CD4-positive, alpha-beta T cell (primary cell): ENCODE measurements at regions not wholly inside any gene's neighbourhood (a gene's known extent, or its start where the extent isn't known, plus 50 kb on each side); places are given as distances from the start of the nearest gene placed in this dataset.

Experiments used
- ATAC-seq: fragments of 200-7000 bp; cut with Tn5 transposase; one replicate; pipeline ENCODE4 v1.10.0; 2022; ENCODE audit warnings: mild to moderate bottlenecking; ENCODE audit not compliant: poor library complexity
- CTCF ChIA-PET: fragments of 350-600 bp; sonication (Branson Sonifier 250); formaldehyde crosslinking; loops from one replicate; lab custom pipeline; 2021; ENCODE audit warnings: antibody characterized with exemption, inconsistent platforms; lab: Charles Lee
- POLR2A ChIA-PET: fragments of 350-600 bp; sonication (Branson Sonifier 250); formaldehyde crosslinking; loops from one replicate; lab custom pipeline; 2021; ENCODE audit warnings: antibody characterized with exemption, inconsistent platforms; lab: Charles Lee
- DNase-seq, 14 experiments: peaks; one replicate each; pipeline ENCODE4 v3.0.0-alpha.2; 2013 to 2020; ENCODE audit warnings: mixed read lengths in 2 of 14
- H3K27ac ChIP-seq, 2 donors: one replicate each; pipeline versions ENCODE4 v1.5.1 to v1.7.0; 2013; ENCODE audit warnings: low read length in 2 of 2, low read depth in 1 of 2, mild to moderate bottlenecking in 1 of 2
- H3K27me3 ChIP-seq, 2 experiments: 1 replicate in 1 of 2; 2 replicates in 1 of 2; pipeline versions ENCODE4 v1.6.1 to v1.7.0; 2013; ENCODE audit warnings: low read length in 2 of 2, control low read depth in 1 of 2, mild to moderate bottlenecking in 1 of 2, moderate library complexity in 1 of 2; ENCODE audit not compliant: insufficient read depth in 2 of 2, control insufficient read depth in 1 of 2
- H3K36me3 ChIP-seq: one replicate; pipeline ENCODE4 v1.6.1; 2013; ENCODE audit warnings: low read length, control low read depth; ENCODE audit not compliant: insufficient read depth
- H3K4me1 ChIP-seq: one replicate; pipeline ENCODE4 v1.6.1; 2013; ENCODE audit warnings: low read length, control low read depth; ENCODE audit not compliant: insufficient read depth
- H3K4me3 ChIP-seq: one replicate; pipeline ENCODE4 v1.5.1; 2013; ENCODE audit warnings: mild to moderate bottlenecking, low read length, moderate library complexity
- H3K9me3 ChIP-seq, 2 experiments: 1 replicate in 1 of 2; 2 replicates in 1 of 2; pipeline versions ENCODE4 v1.6.1 to v1.7.0; 2013; ENCODE audit warnings: low read length in 2 of 2, mild to moderate bottlenecking in 2 of 2, control low read depth in 1 of 2, moderate library complexity in 1 of 2; ENCODE audit not compliant: control insufficient read depth in 1 of 2, insufficient read depth in 1 of 2
- H3K27ac Mint-ChIP-seq: one replicate; pipeline ENCODE4 v1.8.0; 2020; ENCODE audit warnings: mixed read lengths
- H3K27me3 Mint-ChIP-seq: one replicate; pipeline ENCODE4 v1.8.0; 2021; ENCODE audit warnings: mixed read lengths
- H3K36me3 Mint-ChIP-seq: one replicate; pipeline ENCODE4 v1.8.0; 2021; ENCODE audit warnings: low read depth, mixed read lengths
- H3K4me1 Mint-ChIP-seq: one replicate; pipeline ENCODE4 v1.8.0; 2021; ENCODE audit warnings: low read depth, mixed read lengths
- H3K4me3 Mint-ChIP-seq: one replicate; pipeline ENCODE4 v1.8.0; 2020; ENCODE audit warnings: mild to moderate bottlenecking, mixed read lengths
- H3K9me3 Mint-ChIP-seq: one replicate; pipeline ENCODE4 v1.8.0; 2020; ENCODE audit warnings: mixed read lengths
- intact Hi-C, 2 experiments: fragments of 100-400 bp; cut with DNase I in 1 of 2; cut with micrococcal nuclease in 1 of 2; formaldehyde crosslinking; loops; one replicate each; pipeline versions ENCODE4 v1.15.1 to v1.9.0; 2023 to 2025; cut with DNase I, micrococcal nuclease
- TF ChIP-seq, protein P1 (sequence below): fragments of 200-600 bp; IDR thresholded peaks from one replicate; pipeline ENCODE4 v1.8.0; 2022; ENCODE audit warnings: antibody characterized with exemption, mild to moderate bottlenecking

DNA sequence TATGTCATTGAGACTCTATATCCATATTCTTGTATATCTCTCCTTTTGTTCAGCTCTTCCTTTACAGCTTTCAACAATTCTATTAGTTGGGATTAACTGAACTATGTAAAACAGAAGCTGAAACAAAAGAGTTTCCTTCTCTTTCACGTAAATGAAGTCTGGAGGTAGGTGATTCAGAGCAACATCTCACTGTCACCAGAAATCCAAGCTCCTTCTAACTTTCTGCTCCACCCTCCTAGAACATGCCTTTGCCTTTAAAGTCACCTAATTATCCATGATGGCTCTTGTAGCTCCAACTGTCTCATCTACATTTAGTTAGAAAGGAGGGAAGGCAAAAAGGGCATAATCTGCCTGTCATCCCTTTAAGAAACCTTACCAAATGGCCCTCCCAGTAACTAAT, 458.2 kb upstream of the MDFIC2 start:
- H3K9me3 Mint-ChIP-seq: no peaks in the 10 kb centered on the region
- Histone ChIP-seq H3K4me3 (no peak overlapping the region), H3K36me3 (no peaks in the 10 kb centered on the region), H3K27me3 (peaks cover 0 to 13% of the 10 kb centered on the region in 2 experiments), H3K27ac (no peak overlapping the region), H3K4me1 (no peaks in the 10 kb centered on the region), H3K9me3 (no peaks in the 10 kb centered on the region)
- CTCF ChIA-PET: no interaction called here
- peaks cover 27% of the 10 kb centered on the region for H3K27me3 Mint-ChIP-seq
- no peaks in the 10 kb centered on the region for H3K36me3 Mint-ChIP-seq
- ATAC-seq (no peak), DNase-seq (no peak)
- H3K27ac Mint-ChIP-seq: no peak overlapping the region
- TF ChIP-seq, protein P1, sequence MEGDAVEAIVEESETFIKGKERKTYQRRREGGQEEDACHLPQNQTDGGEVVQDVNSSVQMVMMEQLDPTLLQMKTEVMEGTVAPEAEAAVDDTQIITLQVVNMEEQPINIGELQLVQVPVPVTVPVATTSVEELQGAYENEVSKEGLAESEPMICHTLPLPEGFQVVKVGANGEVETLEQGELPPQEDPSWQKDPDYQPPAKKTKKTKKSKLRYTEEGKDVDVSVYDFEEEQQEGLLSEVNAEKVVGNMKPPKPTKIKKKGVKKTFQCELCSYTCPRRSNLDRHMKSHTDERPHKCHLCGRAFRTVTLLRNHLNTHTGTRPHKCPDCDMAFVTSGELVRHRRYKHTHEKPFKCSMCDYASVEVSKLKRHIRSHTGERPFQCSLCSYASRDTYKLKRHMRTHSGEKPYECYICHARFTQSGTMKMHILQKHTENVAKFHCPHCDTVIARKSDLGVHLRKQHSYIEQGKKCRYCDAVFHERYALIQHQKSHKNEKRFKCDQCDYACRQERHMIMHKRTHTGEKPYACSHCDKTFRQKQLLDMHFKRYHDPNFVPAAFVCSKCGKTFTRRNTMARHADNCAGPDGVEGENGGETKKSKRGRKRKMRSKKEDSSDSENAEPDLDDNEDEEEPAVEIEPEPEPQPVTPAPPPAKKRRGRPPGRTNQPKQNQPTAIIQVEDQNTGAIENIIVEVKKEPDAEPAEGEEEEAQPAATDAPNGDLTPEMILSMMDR: no peak
- no peaks in the 10 kb centered on the region for H3K4me1 Mint-ChIP-seq
- POLR2A ChIA-PET: no interaction called here
- intact Hi-C loops: no loop called here
- no peak overlapping the region for H3K4me3 Mint-ChIP-seq

DNA sequence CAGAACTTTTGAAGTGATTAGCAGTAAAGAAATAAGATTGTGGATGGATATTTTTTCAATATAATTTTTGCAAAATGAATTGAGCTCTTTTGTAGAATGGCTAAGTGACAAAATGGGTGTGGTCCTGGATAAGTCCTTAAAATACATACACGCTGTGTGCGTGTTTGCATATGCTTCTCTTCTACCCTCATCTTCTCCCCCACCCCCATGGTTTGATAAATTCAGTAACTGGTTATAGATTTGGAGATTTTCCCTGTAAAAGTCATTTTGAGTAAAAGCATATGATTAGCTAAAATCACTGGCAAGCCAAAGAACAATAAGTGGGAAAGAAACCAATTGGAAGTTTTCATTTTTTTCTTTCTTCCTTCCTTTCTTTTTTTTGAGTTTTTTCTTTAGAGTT, 453.9 kb upstream of the MDFIC2 start:
- no peaks in the 10 kb centered on the region for H3K4me1 Mint-ChIP-seq
- H3K36me3 Mint-ChIP-seq: no peaks in the 10 kb centered on the region
- no peak overlapping the region for H3K4me3 Mint-ChIP-seq
- H3K27me3 Mint-ChIP-seq: peaks cover 21% of the 10 kb centered on the region
- TF ChIP-seq, protein P1: no peak
- no peaks in the 10 kb centered on the region for H3K27me3 ChIP-seq
- H3K27ac ChIP-seq: no peak overlapping the region
- H3K4me3 ChIP-seq: no peak overlapping the region
- DNase-seq (no peak), ATAC-seq (no peak)
- no peaks in the 10 kb centered on the region for H3K9me3 ChIP-seq
- intact Hi-C loops: no loop called here
- no peaks in the 10 kb centered on the region for H3K4me1 ChIP-seq
- H3K36me3 ChIP-seq: no peaks in the 10 kb centered on the region
- no peaks in the 10 kb centered on the region for H3K9me3 Mint-ChIP-seq
- ChIA-PET POLR2A (no interaction called here), CTCF (no interaction called here)
- no peak overlapping the region for H3K27ac Mint-ChIP-seq

DNA sequence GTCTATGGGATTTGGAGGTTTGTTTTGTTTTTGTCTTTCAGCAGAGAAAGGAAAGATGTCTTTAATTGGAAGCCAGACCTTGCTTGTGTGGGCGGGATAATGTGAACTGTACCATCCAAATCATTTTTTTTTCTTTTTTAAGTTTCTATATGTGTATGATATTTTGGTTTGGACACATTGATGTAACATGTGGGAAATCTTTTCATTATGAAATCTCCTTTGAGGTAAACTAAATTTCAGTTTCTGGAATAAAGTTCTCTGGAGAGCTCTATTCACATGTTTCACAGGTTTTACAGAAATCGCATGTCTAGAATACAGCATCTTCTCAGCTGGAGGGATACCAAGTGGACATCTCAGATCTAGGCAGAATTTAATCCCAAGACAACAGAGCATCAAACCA, 451.5 kb upstream of the MDFIC2 start:
- Histone ChIP-seq H3K27me3 (no peaks in the 10 kb centered on the region), H3K4me3 (no peak overlapping the region), H3K27ac (no peak overlapping the region), H3K9me3 (no peaks in the 10 kb centered on the region), H3K4me1 (no peaks in the 10 kb centered on the region), H3K36me3 (no peaks in the 10 kb centered on the region)
- Mint-ChIP-seq H3K27me3 (peaks cover 4% of the 10 kb centered on the region), H3K27ac (no peak overlapping the region), H3K9me3 (no peaks in the 10 kb centered on the region), H3K36me3 (no peaks in the 10 kb centered on the region), H3K4me1 (no peaks in the 10 kb centered on the region), H3K4me3 (no peak overlapping the region)
- ATAC-seq (no peak), DNase-seq (no peak)
- ChIA-PET POLR2A (no interaction called here), CTCF (no interaction called here)
- intact Hi-C loops: no loop called here
- TF ChIP-seq, protein P1: no peak
